Neural progenitor cell (in vitro differentiated cells): ENCODE measurements at regions not wholly inside any gene's neighbourhood (a gene's known extent, or its start where the extent isn't known, plus 50 kb on each side); places are given as distances from the start of the nearest gene placed in this dataset.

ENCODE experiments used
- DNase-seq: peaks from one replicate; pipeline ENCODE4 v3.0.0-alpha.2; 2016; ENCODE audit warnings: low spot score
- H2AFZ ChIP-seq: fragments of 200-600 bp; sonication (generic); replicated peaks from 2 replicates; pipeline ENCODE4 v1.6.1; 2016; ENCODE audit warnings: antibody characterized with exemption
- H3F3A ChIP-seq: fragments of 200-600 bp; sonication (generic); 2 replicates; pipeline ENCODE4 v1.6.1; 2016; ENCODE audit warnings: antibody characterized with exemption, low read depth
- H3K27ac ChIP-seq: fragments of 200-600 bp; sonication (generic); 2 replicates; pipeline ENCODE4 v1.5.1; 2016; ENCODE audit warnings: mild to moderate bottlenecking
- H3K27me3 ChIP-seq: fragments of 200-600 bp; sonication (generic); 2 replicates; pipeline ENCODE4 v1.6.1; 2016; ENCODE audit warnings: mild to moderate bottlenecking, moderate library complexity
- H3K36me3 ChIP-seq: fragments of 200-600 bp; sonication (generic); 2 replicates; pipeline ENCODE4 v1.5.1; 2016
- H3K4me1 ChIP-seq: fragments of 200-600 bp; sonication (generic); 2 replicates; pipeline ENCODE4 v1.6.1; 2016; ENCODE audit warnings: mixed run types
- H3K4me2 ChIP-seq: fragments of 200-600 bp; sonication (generic); 2 replicates; pipeline ENCODE4 v1.6.1; 2016
- H3K4me3 ChIP-seq: fragments of 200-600 bp; sonication (generic); 2 replicates; pipeline ENCODE4 v1.5.1; 2016
- H3K79me2 ChIP-seq: fragments of 200-600 bp; sonication (generic); 2 replicates; pipeline ENCODE4 v1.6.1; 2016; ENCODE audit warnings: low read depth
- H3K9ac ChIP-seq: fragments of 200-600 bp; sonication (generic); 2 replicates; pipeline ENCODE4 v1.6.1; 2016
- H3K9me3 ChIP-seq: fragments of 200-600 bp; sonication (generic); 2 replicates; pipeline ENCODE4 v1.5.1; 2016; ENCODE audit warnings: low read depth
- H4K20me1 ChIP-seq: fragments of 200-600 bp; sonication (generic); 2 replicates; pipeline ENCODE4 v1.6.1; 2016; ENCODE audit warnings: low read depth
- H3K27ac Mint-ChIP-seq: 3 replicates; pipeline ENCODE4 v1.8.0; 2021; ENCODE audit warnings: mixed read lengths
- H3K27me3 Mint-ChIP-seq: 2 replicates; pipeline ENCODE4 v1.8.0; 2022; ENCODE audit warnings: low read depth, mild to moderate bottlenecking, inconsistent platforms, moderate library complexity, mixed read lengths; ENCODE audit not compliant: insufficient read depth
- H3K36me3 Mint-ChIP-seq: 3 replicates; pipeline ENCODE4 v1.8.0; 2021; ENCODE audit warnings: mixed read lengths
- H3K4me1 Mint-ChIP-seq: 3 replicates; pipeline ENCODE4 v1.8.0; 2021; ENCODE audit warnings: mixed read lengths
- H3K4me3 Mint-ChIP-seq: 3 replicates; pipeline ENCODE4 v1.8.0; 2021; ENCODE audit warnings: mild to moderate bottlenecking, moderate library complexity, mixed read lengths
- H3K9me3 Mint-ChIP-seq: 3 replicates; pipeline ENCODE4 v1.8.0; 2020; ENCODE audit warnings: mixed read lengths
- EZH2 ChIP-seq: fragments of 200-600 bp; sonication (generic); IDR thresholded peaks from 2 replicates; pipeline ENCODE4 v1.6.1; 2017; ENCODE audit warnings: antibody characterized with exemption, mild to moderate bottlenecking, moderate library complexity
- EZH2phosphoT487 ChIP-seq: fragments of 200-600 bp; sonication (generic); IDR thresholded peaks from 2 replicates; pipeline ENCODE4 v1.6.1; 2017; ENCODE audit warnings: antibody characterized with exemption
- TF ChIP-seq, protein P1 (sequence below): fragments of 200-600 bp; sonication (generic); IDR thresholded peaks from 2 replicates; pipeline ENCODE4 v1.5.1; 2017; ENCODE audit warnings: antibody characterized with exemption, mild to moderate bottlenecking

DNA sequence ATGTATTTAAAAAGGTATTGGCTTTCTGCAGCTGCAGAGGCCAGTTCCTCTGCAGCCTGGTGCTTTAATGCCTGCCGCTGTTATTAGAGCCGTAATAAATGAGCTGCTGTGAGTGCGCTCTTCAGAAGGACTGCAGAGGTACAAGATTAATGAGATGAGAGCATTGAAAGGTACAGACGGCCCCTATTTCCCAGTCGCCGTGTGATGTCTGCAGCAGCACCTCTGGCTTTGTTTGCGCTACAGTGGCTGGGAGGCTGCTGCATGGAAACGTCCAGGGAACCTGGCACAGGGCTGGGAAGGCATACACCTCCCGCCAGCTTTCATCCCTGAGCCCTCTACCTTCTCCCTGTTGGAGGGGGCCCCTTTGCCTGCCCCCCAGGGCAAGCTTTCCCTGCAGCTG, 383.8 kb upstream of the ZMIZ1 start:
- DNase-seq: peak; percentile 21
- TF ChIP-seq, protein P1, sequence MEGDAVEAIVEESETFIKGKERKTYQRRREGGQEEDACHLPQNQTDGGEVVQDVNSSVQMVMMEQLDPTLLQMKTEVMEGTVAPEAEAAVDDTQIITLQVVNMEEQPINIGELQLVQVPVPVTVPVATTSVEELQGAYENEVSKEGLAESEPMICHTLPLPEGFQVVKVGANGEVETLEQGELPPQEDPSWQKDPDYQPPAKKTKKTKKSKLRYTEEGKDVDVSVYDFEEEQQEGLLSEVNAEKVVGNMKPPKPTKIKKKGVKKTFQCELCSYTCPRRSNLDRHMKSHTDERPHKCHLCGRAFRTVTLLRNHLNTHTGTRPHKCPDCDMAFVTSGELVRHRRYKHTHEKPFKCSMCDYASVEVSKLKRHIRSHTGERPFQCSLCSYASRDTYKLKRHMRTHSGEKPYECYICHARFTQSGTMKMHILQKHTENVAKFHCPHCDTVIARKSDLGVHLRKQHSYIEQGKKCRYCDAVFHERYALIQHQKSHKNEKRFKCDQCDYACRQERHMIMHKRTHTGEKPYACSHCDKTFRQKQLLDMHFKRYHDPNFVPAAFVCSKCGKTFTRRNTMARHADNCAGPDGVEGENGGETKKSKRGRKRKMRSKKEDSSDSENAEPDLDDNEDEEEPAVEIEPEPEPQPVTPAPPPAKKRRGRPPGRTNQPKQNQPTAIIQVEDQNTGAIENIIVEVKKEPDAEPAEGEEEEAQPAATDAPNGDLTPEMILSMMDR: no peak
- TF ChIP-seq EZH2: no peak
- no peak for TF ChIP-seq EZH2phosphoT487
- H3K4me2 ChIP-seq: no peak overlapping the region
- no peak overlapping the region for H3K4me3 ChIP-seq
- Mint-ChIP-seq H3K4me1 (peaks cover 51% of the 10 kb centered on the region), H3K27ac (peak overlapping the region; percentile 28), H3K36me3 (peaks cover 2% of the 10 kb centered on the region), H3K9me3 (peaks cover 24% of the 10 kb centered on the region), H3K4me3 (no peak overlapping the region), H3K27me3 (peaks cover 13% of the 10 kb centered on the region)
- no peaks in the 10 kb centered on the region for H3K9me3 ChIP-seq
- no peak overlapping the region for H2AFZ ChIP-seq
- no peaks in the 10 kb centered on the region for H3K36me3 ChIP-seq
- no peaks in the 10 kb centered on the region for H4K20me1 ChIP-seq
- peaks cover 15% of the 10 kb centered on the region for H3K4me1 ChIP-seq
- no peaks in the 10 kb centered on the region for H3F3A ChIP-seq
- no peak overlapping the region for H3K9ac ChIP-seq
- no peaks in the 10 kb centered on the region for H3K27me3 ChIP-seq
- no peak overlapping the region for H3K27ac ChIP-seq
- no peaks in the 10 kb centered on the region for H3K79me2 ChIP-seq

- no peaks in the 10 kb centered on the region for H3K36me3 ChIP-seq
- no peak overlapping the region for H2AFZ ChIP-seq
- no peak overlapping the region for H3K4me3 Mint-ChIP-seq
- no peak overlapping the region for H3K9ac ChIP-seq
- H3K79me2 ChIP-seq: no peaks in the 10 kb centered on the region
- no peaks in the 10 kb centered on the region for H4K20me1 ChIP-seq
- H3K27ac Mint-ChIP-seq: peak overlapping the region; percentile 87
- no peak for DNase-seq
- H3K4me2 ChIP-seq: no peak overlapping the region
- peaks cover 51% of the 10 kb centered on the region for H3K4me1 Mint-ChIP-seq
- TF ChIP-seq EZH2 (no peak), EZH2phosphoT487 (no peak)
- TF ChIP-seq, protein P1: no peak
- peaks cover 19% of the 10 kb centered on the region for H3K9me3 Mint-ChIP-seq
- peaks cover 15% of the 10 kb centered on the region for H3K4me1 ChIP-seq
- no peak overlapping the region for H3K4me3 ChIP-seq
- H3K9me3 ChIP-seq: no peaks in the 10 kb centered on the region
- no peaks in the 10 kb centered on the region for H3K27me3 ChIP-seq
- H3K36me3 Mint-ChIP-seq: peaks cover 2% of the 10 kb centered on the region
- peaks cover 15% of the 10 kb centered on the region for H3K27me3 Mint-ChIP-seq
- no peak overlapping the region for H3K27ac ChIP-seq
- no peaks in the 10 kb centered on the region for H3F3A ChIP-seq
These were observed 383.2 kb upstream of the ZMIZ1 start for GRCh38 chr10:78685466-78686103.

GRCh38 chr10:78686444-78687060, 382.2 kb upstream of the ZMIZ1 start:
- H3K4me3 ChIP-seq: no peak overlapping the region
- H3K4me1 ChIP-seq: peaks cover 15% of the 10 kb centered on the region
- H3K4me2 ChIP-seq: no peak overlapping the region
- no peaks in the 10 kb centered on the region for H3K36me3 ChIP-seq
- TF ChIP-seq, protein P1: no peak
- no peak for TF ChIP-seq EZH2
- TF ChIP-seq EZH2phosphoT487: no peak
- no peak for DNase-seq
- no peaks in the 10 kb centered on the region for H3F3A ChIP-seq
- H3K9ac ChIP-seq: no peak overlapping the region
- Mint-ChIP-seq H3K36me3 (peaks cover 2% of the 10 kb centered on the region), H3K9me3 (peaks cover 11% of the 10 kb centered on the region), H3K4me3 (no peak overlapping the region), H3K27me3 (peaks cover 17% of the 10 kb centered on the region), H3K4me1 (peaks cover 51% of the 10 kb centered on the region), H3K27ac (peak overlapping the region; percentile 75)
- H4K20me1 ChIP-seq: no peaks in the 10 kb centered on the region
- no peaks in the 10 kb centered on the region for H3K27me3 ChIP-seq
- no peak overlapping the region for H2AFZ ChIP-seq
- H3K9me3 ChIP-seq: no peaks in the 10 kb centered on the region
- no peaks in the 10 kb centered on the region for H3K79me2 ChIP-seq
- H3K27ac ChIP-seq: no peak overlapping the region
